ENCODE measurements at regions not wholly inside any gene's neighbourhood (a gene's known extent, or its start where the extent isn't known, plus 50 kb on each side); places are given as distances from the start of the nearest gene placed in this dataset.
"Not testable (repeated sequence)": the region's sequence is repeated elsewhere in the genome, so short reads cannot be mapped to it uniquely, and the experiment has no call there.

DNA sequence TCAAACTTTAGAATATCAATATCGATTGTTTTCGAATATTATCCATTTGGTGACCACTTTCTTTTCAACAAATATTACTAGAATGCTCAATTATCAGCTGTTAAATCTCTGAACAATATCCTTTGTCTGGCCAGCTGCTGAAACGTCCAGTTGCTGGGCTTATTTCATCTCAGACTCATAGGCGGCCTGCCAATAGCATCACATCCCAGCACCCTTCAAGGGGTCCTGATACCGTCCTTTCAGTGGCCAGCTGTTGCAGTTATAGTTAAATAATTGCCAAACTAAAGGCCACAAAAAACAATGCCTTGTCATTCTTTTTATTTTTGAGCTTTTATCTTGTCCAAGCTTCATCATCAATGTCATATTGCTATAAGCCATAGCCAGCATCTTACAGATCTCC, 1006.8 kb upstream of the MANEA start:
- no peaks in the 10 kb centered on the region for H3K4me1 ChIP-seq
- intact Hi-C loops (cut with DNase I): no loop called here
- no peaks in the 10 kb centered on the region for H3K9me3 ChIP-seq
- no peaks in the 10 kb centered on the region for H3K27me3 ChIP-seq
- no peak overlapping the region for H3K27ac ChIP-seq
- no peak overlapping the region for H3K4me3 ChIP-seq (replicated peaks in 1 of 3)
- TF ChIP-seq, protein P1, sequence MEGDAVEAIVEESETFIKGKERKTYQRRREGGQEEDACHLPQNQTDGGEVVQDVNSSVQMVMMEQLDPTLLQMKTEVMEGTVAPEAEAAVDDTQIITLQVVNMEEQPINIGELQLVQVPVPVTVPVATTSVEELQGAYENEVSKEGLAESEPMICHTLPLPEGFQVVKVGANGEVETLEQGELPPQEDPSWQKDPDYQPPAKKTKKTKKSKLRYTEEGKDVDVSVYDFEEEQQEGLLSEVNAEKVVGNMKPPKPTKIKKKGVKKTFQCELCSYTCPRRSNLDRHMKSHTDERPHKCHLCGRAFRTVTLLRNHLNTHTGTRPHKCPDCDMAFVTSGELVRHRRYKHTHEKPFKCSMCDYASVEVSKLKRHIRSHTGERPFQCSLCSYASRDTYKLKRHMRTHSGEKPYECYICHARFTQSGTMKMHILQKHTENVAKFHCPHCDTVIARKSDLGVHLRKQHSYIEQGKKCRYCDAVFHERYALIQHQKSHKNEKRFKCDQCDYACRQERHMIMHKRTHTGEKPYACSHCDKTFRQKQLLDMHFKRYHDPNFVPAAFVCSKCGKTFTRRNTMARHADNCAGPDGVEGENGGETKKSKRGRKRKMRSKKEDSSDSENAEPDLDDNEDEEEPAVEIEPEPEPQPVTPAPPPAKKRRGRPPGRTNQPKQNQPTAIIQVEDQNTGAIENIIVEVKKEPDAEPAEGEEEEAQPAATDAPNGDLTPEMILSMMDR (IDR thresholded peaks at IDR 0.05): no peak
- no peak for TF ChIP-seq POLR2A (IDR thresholded peaks at IDR 0.05)
- DNase-seq: no peak
- H3K36me3 ChIP-seq: no peaks in the 10 kb centered on the region
- WGBS, 2 donors: 75 to 76% methylated on average over 5 of the region's 5 CpGs

DNA sequence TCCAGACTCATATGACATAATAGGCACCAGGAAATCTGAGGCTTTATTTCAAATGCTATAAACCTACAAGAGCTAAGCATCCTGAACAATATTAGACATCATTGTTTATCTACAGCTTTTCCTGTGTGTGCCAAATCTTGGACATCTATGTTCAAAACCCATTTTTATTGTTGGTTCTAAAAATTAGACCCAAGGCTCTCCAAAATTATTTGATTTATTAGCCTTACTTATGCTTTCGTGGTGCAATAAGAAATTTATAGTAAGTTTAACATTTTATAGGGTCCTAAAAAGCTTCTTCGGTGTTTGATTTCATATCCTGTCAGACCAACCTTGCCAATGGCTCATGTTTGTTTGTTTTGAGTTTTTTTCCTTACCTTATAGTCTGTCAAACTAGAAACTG, 1014.5 kb upstream of the MANEA start:
- Histone ChIP-seq H3K4me1 (no peaks in the 10 kb centered on the region), H3K27me3 (no peaks in the 10 kb centered on the region), H3K36me3 (no peaks in the 10 kb centered on the region), H3K27ac (no peak overlapping the region), H3K4me3 (replicated peaks in 1 of 3) (no peak overlapping the region), H3K9me3 (no peaks in the 10 kb centered on the region)
- TF ChIP-seq POLR2A (IDR thresholded peaks at IDR 0.05): no peak
- TF ChIP-seq, protein P1 (IDR thresholded peaks at IDR 0.05): no peak
- DNase-seq: no peak
- WGBS, 2 donors: 79 to 82% methylated on average over 2 of the region's 2 CpGs
- intact Hi-C loops (cut with DNase I): no loop called here

DNA sequence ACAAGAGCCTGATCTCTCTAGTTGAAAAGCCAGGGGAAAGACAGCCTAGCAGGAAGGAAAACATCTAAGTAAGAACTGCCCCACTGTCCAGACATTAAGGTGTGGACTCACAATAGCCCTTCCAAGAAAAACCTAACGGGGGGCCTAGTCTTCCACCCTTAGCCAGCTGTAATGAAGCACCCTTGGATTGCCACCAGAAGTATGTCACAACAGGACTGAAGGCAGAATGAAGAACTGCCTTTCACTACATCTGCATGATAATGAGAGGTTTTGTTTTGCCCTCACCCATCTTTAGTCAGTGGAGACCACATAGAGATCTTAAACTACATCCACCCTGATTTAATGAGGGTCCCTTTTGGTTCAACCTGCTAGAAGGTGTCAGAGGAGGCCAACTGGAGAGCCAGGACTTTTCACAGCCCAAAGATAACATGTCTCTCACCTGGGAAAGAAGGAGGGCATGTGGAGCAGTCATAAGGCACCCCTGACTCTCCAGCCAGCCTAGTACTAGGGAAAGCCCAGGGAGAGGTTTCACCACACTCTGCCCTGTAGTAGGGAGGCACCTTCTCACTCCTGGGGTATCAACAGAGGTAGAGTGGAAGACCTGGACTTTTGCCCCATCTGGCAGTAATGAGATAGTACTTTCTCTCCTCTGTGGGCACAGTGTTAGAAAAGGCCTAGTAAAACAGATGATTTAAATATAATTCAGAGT, 1017.4 kb upstream of the MANEA start:
- Histone ChIP-seq H3K36me3 (no peaks in the 10 kb centered on the region), H3K27ac (no peak overlapping the region), H3K27me3 (no peaks in the 10 kb centered on the region), H3K9me3 (no peaks in the 10 kb centered on the region), H3K4me1 (no peaks in the 10 kb centered on the region), H3K4me3 (replicated peaks in 1 of 3) (no peak overlapping the region)
- intact Hi-C loops (cut with DNase I): no loop called here
- TF ChIP-seq, protein P1 (IDR thresholded peaks at IDR 0.05): no peak
- no peak for TF ChIP-seq POLR2A (IDR thresholded peaks at IDR 0.05)
- DNase-seq: no peak
- WGBS, 2 donors: 48 to 65% methylated on average over 1 of the region's 1 CpG

DNA sequence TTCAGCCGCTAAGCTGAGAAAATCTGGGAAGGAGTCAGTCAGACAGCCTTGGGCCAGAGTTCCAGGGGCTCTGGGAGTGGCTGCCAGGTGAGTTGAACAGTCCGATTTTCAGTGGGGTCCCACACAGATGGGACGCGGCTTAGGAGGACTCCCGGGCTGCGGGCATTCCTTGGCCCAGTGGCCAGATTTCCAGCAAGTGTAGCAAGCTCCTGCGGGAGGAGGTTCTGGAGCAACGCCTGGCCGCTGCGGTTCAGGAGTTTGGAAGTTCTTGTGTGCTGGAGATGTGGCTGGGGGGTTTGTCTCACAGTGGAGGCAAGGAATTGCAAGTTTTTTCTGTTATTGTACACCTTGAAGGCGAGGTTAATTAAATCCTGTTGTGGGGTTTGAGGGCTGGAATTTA, 1020.1 kb upstream of the MANEA start:
- intact Hi-C loops (cut with DNase I); H3K36me3 ChIP-seq; DNase-seq; H3K27ac ChIP-seq; H3K4me1 ChIP-seq; H3K4me3 ChIP-seq (replicated peaks in 1 of 3); H3K27me3 ChIP-seq; H3K9me3 ChIP-seq: not testable (repeated sequence)
- 93 to 94% methylated on average over 10 of the region's 11 CpGs for WGBS, 2 donors

DNA sequence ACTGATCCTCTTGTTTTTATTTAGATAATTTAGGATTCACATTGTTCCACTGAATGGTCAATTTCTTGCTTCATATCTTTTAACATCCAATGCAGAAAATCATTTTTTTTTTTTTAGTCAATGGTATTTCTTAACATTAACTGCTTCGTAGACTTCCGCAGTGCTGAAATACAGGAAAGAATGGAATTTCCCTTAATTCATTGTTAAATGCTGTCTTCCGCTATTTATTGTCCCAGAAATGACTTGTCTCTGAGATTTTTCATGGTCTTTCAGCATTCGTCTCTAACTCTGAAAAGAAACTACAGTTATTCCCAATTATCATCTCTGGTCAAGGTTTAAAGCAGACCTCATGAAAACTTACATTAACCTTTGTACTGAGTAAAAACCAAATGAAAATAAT, 1029.1 kb upstream of the MANEA start:
- H3K4me3 ChIP-seq (replicated peaks in 1 of 3): no peak overlapping the region
- WGBS, 2 donors: 79 to 85% methylated on average over 4 of the region's 4 CpGs
- no peaks in the 10 kb centered on the region for H3K27me3 ChIP-seq
- H3K9me3 ChIP-seq: no peaks in the 10 kb centered on the region
- H3K36me3 ChIP-seq: no peaks in the 10 kb centered on the region
- intact Hi-C loops (cut with DNase I): no loop called here
- no peaks in the 10 kb centered on the region for H3K4me1 ChIP-seq
- H3K27ac ChIP-seq: no peak overlapping the region
- no peak for DNase-seq
- TF ChIP-seq, protein P1 (IDR thresholded peaks at IDR 0.05): no peak
- no peak for TF ChIP-seq POLR2A (IDR thresholded peaks at IDR 0.05)

All from thyroid gland (tissue), 4 donors.